ENCODE measurements at regions not wholly inside any gene's neighbourhood (a gene's known extent, or its start where the extent isn't known, plus 50 kb on each side); places are given as distances from the start of the nearest gene placed in this dataset.

DNA sequence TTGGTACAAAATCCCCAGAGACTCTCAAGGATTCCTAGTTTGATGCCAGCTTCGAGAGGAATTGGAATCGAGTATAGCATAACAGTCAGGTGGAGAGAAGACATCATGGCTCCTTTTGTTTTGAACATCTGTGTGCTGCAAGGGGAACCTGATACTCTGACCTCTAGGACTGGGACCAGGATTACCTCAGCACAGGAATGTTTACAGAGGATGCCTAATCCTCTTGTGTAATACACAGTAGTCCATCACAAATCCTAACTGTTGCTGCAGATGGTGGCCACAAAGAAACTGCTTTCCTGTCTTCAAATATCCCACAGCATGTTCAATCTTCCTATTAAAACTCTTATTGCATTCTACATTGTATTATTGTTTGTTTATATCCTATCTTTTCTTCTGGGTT is 111.8 kb upstream of the PRMT6 start:
- Histone ChIP-seq H3K4me3 (no peak overlapping the region), H3K9me3 (no peaks in the 10 kb centered on the region), H3K36me3 (no peaks in the 10 kb centered on the region), H3K27ac (no peak overlapping the region), H3K4me1 (no peaks in the 10 kb centered on the region), H3K27me3 (no peaks in the 10 kb centered on the region)
- DNase-seq (ENCODE audit: low spot score): no peak
- TF ChIP-seq, protein P1, sequence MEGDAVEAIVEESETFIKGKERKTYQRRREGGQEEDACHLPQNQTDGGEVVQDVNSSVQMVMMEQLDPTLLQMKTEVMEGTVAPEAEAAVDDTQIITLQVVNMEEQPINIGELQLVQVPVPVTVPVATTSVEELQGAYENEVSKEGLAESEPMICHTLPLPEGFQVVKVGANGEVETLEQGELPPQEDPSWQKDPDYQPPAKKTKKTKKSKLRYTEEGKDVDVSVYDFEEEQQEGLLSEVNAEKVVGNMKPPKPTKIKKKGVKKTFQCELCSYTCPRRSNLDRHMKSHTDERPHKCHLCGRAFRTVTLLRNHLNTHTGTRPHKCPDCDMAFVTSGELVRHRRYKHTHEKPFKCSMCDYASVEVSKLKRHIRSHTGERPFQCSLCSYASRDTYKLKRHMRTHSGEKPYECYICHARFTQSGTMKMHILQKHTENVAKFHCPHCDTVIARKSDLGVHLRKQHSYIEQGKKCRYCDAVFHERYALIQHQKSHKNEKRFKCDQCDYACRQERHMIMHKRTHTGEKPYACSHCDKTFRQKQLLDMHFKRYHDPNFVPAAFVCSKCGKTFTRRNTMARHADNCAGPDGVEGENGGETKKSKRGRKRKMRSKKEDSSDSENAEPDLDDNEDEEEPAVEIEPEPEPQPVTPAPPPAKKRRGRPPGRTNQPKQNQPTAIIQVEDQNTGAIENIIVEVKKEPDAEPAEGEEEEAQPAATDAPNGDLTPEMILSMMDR (IDR thresholded peaks at IDR 0.05): no peak

GRCh38 chr1:106952776-106953175 is 103.7 kb upstream of the PRMT6 start:
- Histone ChIP-seq H3K36me3 (no peaks in the 10 kb centered on the region), H3K27me3 (no peaks in the 10 kb centered on the region), H3K27ac (no peak overlapping the region), H3K9me3 (no peaks in the 10 kb centered on the region), H3K4me3 (no peak overlapping the region), H3K4me1 (no peaks in the 10 kb centered on the region)
- DNase-seq (ENCODE audit: low spot score): no peak
- TF ChIP-seq, protein P1 (IDR thresholded peaks at IDR 0.05): no peak

- H3K27ac ChIP-seq: no peak overlapping the region
- no peaks in the 10 kb centered on the region for H3K4me1 ChIP-seq
- no peak for DNase-seq (ENCODE audit: low spot score)
- H3K4me3 ChIP-seq: no peak overlapping the region
- H3K27me3 ChIP-seq: no peaks in the 10 kb centered on the region
- H3K9me3 ChIP-seq: no peaks in the 10 kb centered on the region
- H3K36me3 ChIP-seq: no peaks in the 10 kb centered on the region
- TF ChIP-seq, protein P1 (IDR thresholded peaks at IDR 0.05): no peak
These were observed 101.7 kb upstream of the PRMT6 start for GRCh38 chr1:106954661-106955229.

DNA sequence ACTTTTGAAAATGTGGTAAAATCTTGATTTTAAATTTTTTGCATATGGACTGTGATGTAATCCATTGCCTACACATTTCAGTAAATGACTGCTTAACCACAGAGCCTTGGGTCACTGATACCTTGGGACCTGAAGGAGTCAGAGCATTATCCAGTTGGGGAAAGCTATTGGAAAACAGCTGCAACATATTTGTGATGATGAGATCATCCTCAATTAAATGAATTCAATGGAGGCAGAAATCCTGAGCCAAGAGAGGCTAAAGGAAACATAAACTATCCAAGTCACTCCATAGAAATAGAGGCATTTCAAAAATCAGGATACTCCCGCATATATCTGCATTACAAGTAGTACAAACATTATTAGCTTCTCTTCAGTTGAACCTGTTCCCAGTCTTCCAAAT is 99.8 kb upstream of the PRMT6 start:
- H3K4me1 ChIP-seq: no peaks in the 10 kb centered on the region
- no peaks in the 10 kb centered on the region for H3K9me3 ChIP-seq
- DNase-seq (ENCODE audit: low spot score): no peak
- H3K27ac ChIP-seq: no peak overlapping the region
- no peak overlapping the region for H3K4me3 ChIP-seq
- no peaks in the 10 kb centered on the region for H3K27me3 ChIP-seq
- TF ChIP-seq, protein P1 (IDR thresholded peaks at IDR 0.05): no peak
- H3K36me3 ChIP-seq: no peaks in the 10 kb centered on the region

- H3K4me3 ChIP-seq: no peak overlapping the region
- no peaks in the 10 kb centered on the region for H3K9me3 ChIP-seq
- no peak for DNase-seq (ENCODE audit: low spot score)
- H3K27me3 ChIP-seq: no peaks in the 10 kb centered on the region
- TF ChIP-seq, protein P1 (IDR thresholded peaks at IDR 0.05): no peak
- no peak overlapping the region for H3K27ac ChIP-seq
- H3K4me1 ChIP-seq: no peaks in the 10 kb centered on the region
- H3K36me3 ChIP-seq: no peaks in the 10 kb centered on the region
These were observed 98.7 kb upstream of the PRMT6 start for GRCh38 chr1:106957795-106958194.

- DNase-seq (ENCODE audit: low spot score): no peak
- no peaks in the 10 kb centered on the region for H3K27me3 ChIP-seq
- H3K36me3 ChIP-seq: no peaks in the 10 kb centered on the region
- TF ChIP-seq, protein P1 (IDR thresholded peaks at IDR 0.05): no peak
- H3K4me3 ChIP-seq: no peak overlapping the region
- H3K27ac ChIP-seq: no peak overlapping the region
- H3K9me3 ChIP-seq: no peaks in the 10 kb centered on the region
- H3K4me1 ChIP-seq: no peaks in the 10 kb centered on the region
These were observed 96.1 kb upstream of the PRMT6 start for GRCh38 chr1:106960412-106960811.

Measured in right atrium auricular region (tissue), 2 donors.